Neutrophil (primary cell): ENCODE measurements at regions not wholly inside any gene's neighbourhood (a gene's known extent, or its start where the extent isn't known, plus 50 kb on each side); places are given as distances from the start of the nearest gene placed in this dataset.

ENCODE experiments used
- H3K27ac ChIP-seq: fragments of 200-600 bp; sonication (generic); 2 replicates; pipeline ENCODE4 v1.5.1; 2016; ENCODE audit warnings: mild to moderate bottlenecking, moderate library complexity
- H3K27me3 ChIP-seq: fragments of 200-600 bp; sonication (generic); 2 replicates; pipeline ENCODE4 v1.6.0; 2016; ENCODE audit warnings: mild to moderate bottlenecking
- H3K36me3 ChIP-seq: fragments of 200-600 bp; sonication (generic); 2 replicates; pipeline ENCODE4 v1.5.1; 2017
- H3K4me1 ChIP-seq, 2 experiments: fragments of 200-600 bp in 1 of 2; sonication (generic) in 1 of 2; 1 replicate in 1 of 2; 2 replicates in 1 of 2; pipeline versions ENCODE4 v1.5.1 to v1.6.1; 2013 to 2016; ENCODE audit warnings: low read depth in 1 of 2, low read length in 1 of 2, mild to moderate bottlenecking in 1 of 2, moderate library complexity in 1 of 2; ENCODE audit not compliant: control insufficient read depth in 1 of 2, insufficient read depth in 1 of 2
- H3K4me3 ChIP-seq, 2 experiments: fragments of 200-600 bp in 1 of 2; sonication (generic) in 1 of 2; 1 replicate in 1 of 2; 2 replicates in 1 of 2; pipeline ENCODE4 v1.5.1; 2013 to 2016; ENCODE audit warnings: low read depth in 1 of 2, low read length in 1 of 2, mild to moderate bottlenecking in 1 of 2, moderate library complexity in 1 of 2
- H3K9me3 ChIP-seq: fragments of 200-600 bp; sonication (generic); 2 replicates; pipeline ENCODE4 v1.5.1; 2016
- CTCF ChIP-seq: fragments of 200-600 bp; sonication (generic); IDR thresholded peaks from 2 replicates; pipeline ENCODE4 v1.5.1; 2016; ENCODE audit warnings: antibody characterized with exemption

DNA sequence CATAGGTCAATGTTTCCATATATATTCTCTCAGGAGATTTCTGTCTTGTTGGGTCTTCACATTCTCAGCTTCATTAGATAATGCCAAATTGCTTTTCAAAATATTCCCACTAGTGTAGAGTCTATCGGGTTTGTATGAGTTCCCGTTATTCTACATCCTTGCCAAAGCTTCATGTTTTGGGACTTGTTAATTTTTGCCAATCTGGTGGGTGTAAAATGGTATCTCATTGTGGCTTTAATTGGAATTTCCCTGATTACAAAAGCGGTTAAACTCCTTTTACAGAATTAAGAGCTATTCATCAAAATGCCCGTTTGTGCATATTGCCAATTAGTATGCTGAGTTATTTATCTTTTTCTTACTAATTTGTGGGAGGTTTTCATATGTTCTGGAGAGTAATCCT lies 708.4 kb upstream of the ADAMTS5 start:
- no peaks in the 10 kb centered on the region for H3K9me3 ChIP-seq
- no peaks in the 10 kb centered on the region for H3K27me3 ChIP-seq
- H3K4me3 ChIP-seq, result no peak overlapping the region
- no peaks in the 10 kb centered on the region for H3K4me1 ChIP-seq
- H3K27ac ChIP-seq, result no peak overlapping the region
- no peak for TF ChIP-seq CTCF
- no peaks in the 10 kb centered on the region for H3K36me3 ChIP-seq

- Histone ChIP-seq H3K9me3 (no peaks in the 10 kb centered on the region), H3K36me3 (no peaks in the 10 kb centered on the region), H3K27me3 (no peaks in the 10 kb centered on the region), H3K27ac (no peak overlapping the region), H3K4me1 (no peaks in the 10 kb centered on the region), H3K4me3 (no peak overlapping the region)
- TF ChIP-seq CTCF, result no peak
Measured at GRCh38 chr21:27674041-27674615, 707.2 kb upstream of the ADAMTS5 start.

GRCh38 chr21:27673581-27673980 lies 706.7 kb upstream of the ADAMTS5 start:
- no peak for TF ChIP-seq CTCF
- no peak overlapping the region for H3K27ac ChIP-seq
- H3K9me3 ChIP-seq, result no peaks in the 10 kb centered on the region
- no peaks in the 10 kb centered on the region for H3K36me3 ChIP-seq
- H3K4me3 ChIP-seq, result no peak overlapping the region
- no peaks in the 10 kb centered on the region for H3K4me1 ChIP-seq
- H3K27me3 ChIP-seq, result no peaks in the 10 kb centered on the region

DNA sequence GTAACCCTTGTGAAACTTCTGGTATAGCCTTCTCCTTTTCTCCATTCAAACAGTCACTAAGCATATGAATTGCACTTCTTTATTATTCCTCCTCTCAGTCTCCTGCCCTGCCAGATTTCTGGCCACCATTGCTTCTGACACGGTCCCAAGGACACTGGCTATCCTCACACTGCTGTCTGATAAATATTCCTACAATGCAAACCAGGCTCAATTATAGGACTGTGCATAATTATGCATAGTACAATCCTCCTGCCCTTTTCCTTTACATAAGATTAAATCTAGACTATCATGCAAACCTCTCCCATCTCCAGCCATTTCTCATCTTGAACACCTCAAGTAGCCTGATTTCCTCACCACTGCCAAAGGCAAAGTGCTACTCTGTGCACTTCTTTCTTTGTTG lies 704.3 kb upstream of the ADAMTS5 start:
- H3K36me3 ChIP-seq, result no peaks in the 10 kb centered on the region
- no peak overlapping the region for H3K4me3 ChIP-seq
- H3K9me3 ChIP-seq, result no peaks in the 10 kb centered on the region
- no peak for TF ChIP-seq CTCF
- H3K27me3 ChIP-seq, result no peaks in the 10 kb centered on the region
- H3K27ac ChIP-seq, result no peak overlapping the region
- H3K4me1 ChIP-seq, result no peaks in the 10 kb centered on the region

GRCh38 chr21:27653481-27653880 lies 686.6 kb upstream of the ADAMTS5 start:
- H3K27ac ChIP-seq, result no peak overlapping the region
- no peak overlapping the region for H3K4me3 ChIP-seq
- no peaks in the 10 kb centered on the region for H3K9me3 ChIP-seq
- no peaks in the 10 kb centered on the region for H3K27me3 ChIP-seq
- no peaks in the 10 kb centered on the region for H3K36me3 ChIP-seq
- H3K4me1 ChIP-seq, result no peaks in the 10 kb centered on the region
- no peak for TF ChIP-seq CTCF

DNA sequence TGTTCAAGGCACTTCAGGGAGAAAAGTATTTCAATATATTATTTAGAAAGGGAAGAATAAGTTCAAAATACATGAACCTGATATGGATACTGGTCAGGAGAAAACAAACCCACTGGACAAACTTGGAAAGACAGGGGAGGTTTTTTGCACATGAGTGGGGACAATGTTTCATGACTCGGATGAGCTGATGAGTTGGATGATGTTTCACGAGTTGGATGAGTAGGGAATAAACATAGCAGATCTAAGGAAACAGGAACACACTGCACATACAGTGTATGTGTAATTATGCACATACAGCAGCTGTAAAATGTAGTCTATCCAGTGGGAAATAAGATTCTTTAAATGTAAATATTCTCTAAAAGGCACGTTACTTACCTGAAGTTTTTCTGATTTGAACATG lies 682.9 kb upstream of the ADAMTS5 start:
- H3K9me3 ChIP-seq, result no peaks in the 10 kb centered on the region
- no peak overlapping the region for H3K4me3 ChIP-seq
- no peaks in the 10 kb centered on the region for H3K4me1 ChIP-seq
- no peak for TF ChIP-seq CTCF
- no peaks in the 10 kb centered on the region for H3K36me3 ChIP-seq
- no peak overlapping the region for H3K27ac ChIP-seq
- H3K27me3 ChIP-seq, result no peaks in the 10 kb centered on the region
